Liver (tissue), 2 donors: ENCODE measurements at regions not wholly inside any gene's neighbourhood (a gene's known extent, or its start where the extent isn't known, plus 50 kb on each side); places are given as distances from the start of the nearest gene placed in this dataset.

Experiments
- ATF3 ChIP-seq: IDR thresholded peaks from 2 replicates; pipeline ENCODE4 v1.6.1; 2016; ENCODE audit warnings: antibody characterized with exemption
- RAD21 ChIP-seq, 2 donors: IDR thresholded peaks; 2 replicates each; pipeline ENCODE4 v1.6.1; 2016; ENCODE audit warnings: antibody characterized with exemption in 2 of 2, mild to moderate bottlenecking in 2 of 2
- SP1 ChIP-seq: IDR thresholded peaks from 2 replicates; pipeline ENCODE4 v1.6.1; 2018; ENCODE audit warnings: antibody characterized with exemption, mild to moderate bottlenecking
- YY1 ChIP-seq: IDR thresholded peaks from 2 replicates; pipeline ENCODE4 v1.6.1; 2016; ENCODE audit warnings: antibody characterized with exemption, mild to moderate bottlenecking
- donor health status: healthy.

- TF ChIP-seq RAD21 (IDR thresholded peaks at IDR 0.05) (no peak), YY1 (no peak), ATF3 (no peak), SP1 (no peak)
Measured at GRCh38 chr5:158301186-158301585, 442.2 kb upstream of the CLINT1 start.
